Stimulated activated CD8-positive, alpha-beta memory T cell treated with anti-CD3 and anti-CD28 coated beads, Interleukin-15, amount 100 ng/mL, for 1 hour (primary cell): ENCODE measurements at regions not wholly inside any gene's neighbourhood (a gene's known extent, or its start where the extent isn't known, plus 50 kb on each side); places are given as distances from the start of the nearest gene placed in this dataset.
"Not testable (repeated sequence)": the region's sequence is repeated elsewhere in the genome, so short reads cannot be mapped to it uniquely, and the experiment has no call there.

ENCODE experiments used
- DNase-seq: peaks from one replicate; pipeline ENCODE4 v3.0.0-alpha.2; 2020; ENCODE audit warnings: low read depth

GRCh38 chr7:9505516-9505915 lies 1072.1 kb downstream of the NXPH1 start:
- no peak for DNase-seq

GRCh38 chr7:9507290-9507689 lies 1073.9 kb downstream of the NXPH1 start:
- DNase-seq: no peak

GRCh38 chr7:9516662-9517061 lies 1083.3 kb downstream of the NXPH1 start:
- no peak for DNase-seq

- DNase-seq: no peak
These were observed 1090.2 kb downstream of the NXPH1 start for GRCh38 chr7:9523579-9523978.

- DNase-seq: not testable (repeated sequence)
These were observed 1119.0 kb downstream of the NXPH1 start for GRCh38 chr7:9552431-9552830.

- DNase-seq: no peak
These were observed 1124.4 kb downstream of the NXPH1 start for GRCh38 chr7:9557853-9558252.

GRCh38 chr7:9575716-9576115 lies 1142.3 kb downstream of the NXPH1 start:
- no peak for DNase-seq

GRCh38 chr7:9582824-9583223 lies 1149.4 kb downstream of the NXPH1 start:
- no peak for DNase-seq

GRCh38 chr7:9598411-9598810 lies 1165.0 kb downstream of the NXPH1 start:
- no peak for DNase-seq

GRCh38 chr7:9600974-9601373 lies 1167.6 kb downstream of the NXPH1 start:
- DNase-seq: no peak

- no peak for DNase-seq
These were observed 1169.9 kb downstream of the NXPH1 start for GRCh38 chr7:9603291-9603690.

- no peak for DNase-seq
These were observed 1175.2 kb downstream of the NXPH1 start for GRCh38 chr7:9608560-9608959.

GRCh38 chr7:9620899-9621298 lies 1187.5 kb downstream of the NXPH1 start:
- not testable (repeated sequence) for DNase-seq

GRCh38 chr7:9621306-9621902 lies 1188.0 kb downstream of the NXPH1 start:
- not testable (repeated sequence) for DNase-seq

GRCh38 chr7:9621927-9622326 lies 1188.5 kb downstream of the NXPH1 start:
- no peak for DNase-seq

GRCh38 chr7:9625953-9626352 lies 1192.5 kb downstream of the NXPH1 start:
- no peak for DNase-seq

- no peak for DNase-seq
These were observed 1212.3 kb downstream of the NXPH1 start for GRCh38 chr7:9645756-9646155.

GRCh38 chr7:9657257-9657656 lies 1223.8 kb downstream of the NXPH1 start:
- DNase-seq: no peak

GRCh38 chr7:9671979-9672917 lies 1238.8 kb downstream of the NXPH1 start:
- DNase-seq: no peak

- no peak for DNase-seq
These were observed 1247.3 kb downstream of the NXPH1 start for GRCh38 chr7:9680713-9681112.

GRCh38 chr7:9681284-9681683 lies 1247.9 kb downstream of the NXPH1 start:
- no peak for DNase-seq

GRCh38 chr7:9691286-9691685 lies 1257.9 kb downstream of the NXPH1 start:
- DNase-seq: no peak

GRCh38 chr7:9698375-9698774 lies 1265.0 kb downstream of the NXPH1 start:
- no peak for DNase-seq

- DNase-seq: no peak
These were observed 1264.5 kb upstream of the PHF14 start for GRCh38 chr7:9709216-9709615.
